ENCODE measurements at regions not wholly inside any gene's neighbourhood (a gene's known extent, or its start where the extent isn't known, plus 50 kb on each side); places are given as distances from the start of the nearest gene placed in this dataset.

- Histone ChIP-seq H3K4me3 (ENCODE audit: low read length in 2 of 2) (no peak overlapping the region), H3K27me3 (ENCODE audit: control insufficient read depth in 3 of 3, insufficient read depth in 3 of 3, low read depth in 1 of 3, low read length in 3 of 3) (no peaks in the 10 kb centered on the region), H2AFZ (ENCODE audit: low read length) (no peak overlapping the region), H2BK5ac (ENCODE audit: low read length) (peak overlapping the region; percentile 40), H3K27ac (replicated peaks; ENCODE audit: low read length) (no peak overlapping the region), H2AK5ac (ENCODE audit: low read depth, low read length) (peak overlapping the region; percentile 73), H4K8ac (ENCODE audit: low read depth, low read length) (no peak overlapping the region), H3K4ac (ENCODE audit: low read length) (no peak overlapping the region), H3K36me3 (replicated peaks in 1 of 2; ENCODE audit: control insufficient read depth in 2 of 2, insufficient read depth in 2 of 2, low read length in 2 of 2) (no peaks in the 10 kb centered on the region), H3K14ac (ENCODE audit: low read length) (no peak overlapping the region), H2BK120ac (ENCODE audit: low read depth, low read length) (peak overlapping the region; percentile 51), H3K9me3 (replicated peaks in 1 of 2; ENCODE audit: control insufficient read depth in 2 of 2, insufficient read depth in 1 of 2, low read depth in 1 of 2, low read length in 2 of 2) (peaks cover 2 to 18% of the 10 kb centered on the region in 2 donors), H3K4me2 (ENCODE audit: insufficient read depth, low read length, poor library complexity, severe bottlenecking) (no peak overlapping the region), H2BK12ac (ENCODE audit: low read length) (peak overlapping the region; percentile 69), H3K23ac (ENCODE audit: low read depth, low read length, poor library complexity) (no peak overlapping the region), H3K79me1 (ENCODE audit: low read depth, low read length) (no peaks in the 10 kb centered on the region), H2BK15ac (ENCODE audit: low read length) (peak overlapping the region; percentile 95), H3K4me1 (ENCODE audit: control insufficient read depth in 2 of 2, insufficient read depth in 1 of 2, low read depth in 1 of 2, low read length in 2 of 2) (peaks cover 0 to 9% of the 10 kb centered on the region in 2 donors), H4K91ac (ENCODE audit: low read depth, low read length, poor library complexity) (no peak overlapping the region), H3K9ac (ENCODE audit: low read depth, low read length, poor library complexity) (no peak overlapping the region), H3K18ac (ENCODE audit: low read length) (peak overlapping the region; percentile 70)
- DNase-seq (ENCODE audit: low spot score): no peak
- no CpG with 5 or more reads among the region's 69 CpGs for WGBS, 2 donors (ENCODE audit: extremely low coverage in 2 of 2, insufficient read length in 2 of 2, insufficient replicate concordance in 1 of 2)
Observed at GRCh38 chr6:170136541-170137175, 154.2 kb downstream of the DLL1 start.

- Histone ChIP-seq H3K4me1 (ENCODE audit: control insufficient read depth in 2 of 2, insufficient read depth in 1 of 2, low read depth in 1 of 2, low read length in 2 of 2) (peaks cover 0 to 9% of the 10 kb centered on the region in 2 donors), H3K79me1 (ENCODE audit: low read depth, low read length) (no peaks in the 10 kb centered on the region), H2BK120ac (ENCODE audit: low read depth, low read length) (no peak overlapping the region), H2BK15ac (ENCODE audit: low read length) (peak overlapping the region; percentile 95), H2BK5ac (ENCODE audit: low read length) (peak overlapping the region; percentile 40), H3K9me3 (replicated peaks in 1 of 2; ENCODE audit: control insufficient read depth in 2 of 2, insufficient read depth in 1 of 2, low read depth in 1 of 2, low read length in 2 of 2) (peaks cover 2 to 18% of the 10 kb centered on the region in 2 donors), H3K27ac (replicated peaks; ENCODE audit: low read length) (no peak overlapping the region), H4K91ac (ENCODE audit: low read depth, low read length, poor library complexity) (no peak overlapping the region), H3K9ac (ENCODE audit: low read depth, low read length, poor library complexity) (no peak overlapping the region), H3K4me2 (ENCODE audit: insufficient read depth, low read length, poor library complexity, severe bottlenecking) (no peak overlapping the region), H3K4me3 (ENCODE audit: low read length in 2 of 2) (no peak overlapping the region), H4K8ac (ENCODE audit: low read depth, low read length) (no peak overlapping the region), H2AFZ (ENCODE audit: low read length) (no peak overlapping the region), H3K4ac (ENCODE audit: low read length) (peak overlapping the region; percentile 26), H2AK5ac (ENCODE audit: low read depth, low read length) (peak overlapping the region; percentile 73), H3K23ac (ENCODE audit: low read depth, low read length, poor library complexity) (peak overlapping the region; percentile 76), H3K27me3 (ENCODE audit: control insufficient read depth in 3 of 3, insufficient read depth in 3 of 3, low read depth in 1 of 3, low read length in 3 of 3) (peaks cover 0 to 2% (median 0%) of the 10 kb centered on the region in 3 experiments), H2BK12ac (ENCODE audit: low read length) (peak overlapping the region; percentile 50), H3K18ac (ENCODE audit: low read length) (peak overlapping the region; percentile 50), H3K36me3 (replicated peaks in 1 of 2; ENCODE audit: control insufficient read depth in 2 of 2, insufficient read depth in 2 of 2, low read length in 2 of 2) (no peaks in the 10 kb centered on the region), H3K14ac (ENCODE audit: low read length) (no peak overlapping the region)
- DNase-seq (ENCODE audit: low spot score): no peak
- WGBS, 2 donors (ENCODE audit: extremely low coverage in 2 of 2, insufficient read length in 2 of 2, insufficient replicate concordance in 1 of 2): no CpG with 5 or more reads among the region's 38 CpGs
Observed at GRCh38 chr6:170135821-170136471, 154.9 kb downstream of the DLL1 start.

- Histone ChIP-seq H4K8ac (ENCODE audit: low read depth, low read length) (no peak overlapping the region), H3K27me3 (ENCODE audit: control insufficient read depth in 3 of 3, insufficient read depth in 3 of 3, low read depth in 1 of 3, low read length in 3 of 3) (peaks cover 0 to 3% (median 0%) of the 10 kb centered on the region in 3 experiments), H3K4me2 (ENCODE audit: insufficient read depth, low read length, poor library complexity, severe bottlenecking) (no peak overlapping the region), H2AK5ac (ENCODE audit: low read depth, low read length) (peak overlapping the region; percentile 73), H3K9ac (ENCODE audit: low read depth, low read length, poor library complexity) (no peak overlapping the region), H2BK5ac (ENCODE audit: low read length) (no peak overlapping the region), H3K36me3 (replicated peaks in 1 of 2; ENCODE audit: control insufficient read depth in 2 of 2, insufficient read depth in 2 of 2, low read length in 2 of 2) (no peaks in the 10 kb centered on the region), H3K4me1 (ENCODE audit: control insufficient read depth in 2 of 2, insufficient read depth in 1 of 2, low read depth in 1 of 2, low read length in 2 of 2) (peaks cover 0 to 9% of the 10 kb centered on the region in 2 donors), H2AFZ (ENCODE audit: low read length) (no peak overlapping the region), H3K9me3 (replicated peaks in 1 of 2; ENCODE audit: control insufficient read depth in 2 of 2, insufficient read depth in 1 of 2, low read depth in 1 of 2, low read length in 2 of 2) (peaks cover 2 to 18% of the 10 kb centered on the region in 2 donors), H2BK120ac (ENCODE audit: low read depth, low read length) (no peak overlapping the region), H3K4me3 (ENCODE audit: low read length in 2 of 2) (no peak overlapping the region), H3K14ac (ENCODE audit: low read length) (no peak overlapping the region), H3K18ac (ENCODE audit: low read length) (peak overlapping the region; percentile 50), H3K27ac (replicated peaks; ENCODE audit: low read length) (no peak overlapping the region), H3K4ac (ENCODE audit: low read length) (no peak overlapping the region), H2BK15ac (ENCODE audit: low read length) (peak overlapping the region; percentile 62), H2BK12ac (ENCODE audit: low read length) (peak overlapping the region; percentile 50), H3K23ac (ENCODE audit: low read depth, low read length, poor library complexity) (no peak overlapping the region), H3K79me1 (ENCODE audit: low read depth, low read length) (no peaks in the 10 kb centered on the region), H4K91ac (ENCODE audit: low read depth, low read length, poor library complexity) (no peak overlapping the region)
- WGBS, 2 donors (ENCODE audit: extremely low coverage in 2 of 2, insufficient read length in 2 of 2, insufficient replicate concordance in 1 of 2): no CpG with 5 or more reads among the region's 16 CpGs
- no peak for DNase-seq (ENCODE audit: low spot score)
Observed at GRCh38 chr6:170135461-170135820, 155.4 kb downstream of the DLL1 start.
